ENCODE measurements at regions not wholly inside any gene's neighbourhood (a gene's known extent, or its start where the extent isn't known, plus 50 kb on each side); places are given as distances from the start of the nearest gene placed in this dataset.

DNA sequence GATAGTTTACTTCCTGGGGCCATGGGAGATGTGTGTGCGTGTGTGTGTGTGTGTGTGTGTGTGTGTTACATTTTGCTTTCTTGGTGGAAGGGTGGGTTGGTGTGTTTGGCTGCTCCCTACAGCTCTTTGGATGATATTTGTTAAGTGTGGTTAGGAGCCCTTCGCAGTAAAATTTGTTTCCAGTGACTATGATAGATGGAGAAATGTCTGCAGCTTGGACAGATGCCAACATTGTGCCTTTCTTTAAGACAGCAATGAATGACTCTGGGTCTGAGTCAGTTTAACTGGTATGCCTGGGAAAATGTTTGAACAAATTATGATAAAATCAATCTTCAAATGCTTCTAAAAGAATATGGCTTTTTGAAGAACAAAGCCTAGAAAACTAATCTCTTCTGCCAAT lies 102.7 kb upstream of the TRPC6 start:
- ATAC-seq, result no peak
- no peaks in the 10 kb centered on the region for H3K27me3 ChIP-seq (ENCODE audit: insufficient read depth)
- H3K4me1 ChIP-seq (ENCODE audit: insufficient read depth), result no peaks in the 10 kb centered on the region
- no peak for TF ChIP-seq NANOG (IDR thresholded peaks at IDR 0.05; ENCODE audit: borderline replicate concordance)
- TF ChIP-seq, protein P1, sequence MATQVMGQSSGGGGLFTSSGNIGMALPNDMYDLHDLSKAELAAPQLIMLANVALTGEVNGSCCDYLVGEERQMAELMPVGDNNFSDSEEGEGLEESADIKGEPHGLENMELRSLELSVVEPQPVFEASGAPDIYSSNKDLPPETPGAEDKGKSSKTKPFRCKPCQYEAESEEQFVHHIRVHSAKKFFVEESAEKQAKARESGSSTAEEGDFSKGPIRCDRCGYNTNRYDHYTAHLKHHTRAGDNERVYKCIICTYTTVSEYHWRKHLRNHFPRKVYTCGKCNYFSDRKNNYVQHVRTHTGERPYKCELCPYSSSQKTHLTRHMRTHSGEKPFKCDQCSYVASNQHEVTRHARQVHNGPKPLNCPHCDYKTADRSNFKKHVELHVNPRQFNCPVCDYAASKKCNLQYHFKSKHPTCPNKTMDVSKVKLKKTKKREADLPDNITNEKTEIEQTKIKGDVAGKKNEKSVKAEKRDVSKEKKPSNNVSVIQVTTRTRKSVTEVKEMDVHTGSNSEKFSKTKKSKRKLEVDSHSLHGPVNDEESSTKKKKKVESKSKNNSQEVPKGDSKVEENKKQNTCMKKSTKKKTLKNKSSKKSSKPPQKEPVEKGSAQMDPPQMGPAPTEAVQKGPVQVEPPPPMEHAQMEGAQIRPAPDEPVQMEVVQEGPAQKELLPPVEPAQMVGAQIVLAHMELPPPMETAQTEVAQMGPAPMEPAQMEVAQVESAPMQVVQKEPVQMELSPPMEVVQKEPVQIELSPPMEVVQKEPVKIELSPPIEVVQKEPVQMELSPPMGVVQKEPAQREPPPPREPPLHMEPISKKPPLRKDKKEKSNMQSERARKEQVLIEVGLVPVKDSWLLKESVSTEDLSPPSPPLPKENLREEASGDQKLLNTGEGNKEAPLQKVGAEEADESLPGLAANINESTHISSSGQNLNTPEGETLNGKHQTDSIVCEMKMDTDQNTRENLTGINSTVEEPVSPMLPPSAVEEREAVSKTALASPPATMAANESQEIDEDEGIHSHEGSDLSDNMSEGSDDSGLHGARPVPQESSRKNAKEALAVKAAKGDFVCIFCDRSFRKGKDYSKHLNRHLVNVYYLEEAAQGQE (IDR thresholded peaks at IDR 0.05; ENCODE audit: unreplicated experiment), result no peak
- TF ChIP-seq, protein P2, sequence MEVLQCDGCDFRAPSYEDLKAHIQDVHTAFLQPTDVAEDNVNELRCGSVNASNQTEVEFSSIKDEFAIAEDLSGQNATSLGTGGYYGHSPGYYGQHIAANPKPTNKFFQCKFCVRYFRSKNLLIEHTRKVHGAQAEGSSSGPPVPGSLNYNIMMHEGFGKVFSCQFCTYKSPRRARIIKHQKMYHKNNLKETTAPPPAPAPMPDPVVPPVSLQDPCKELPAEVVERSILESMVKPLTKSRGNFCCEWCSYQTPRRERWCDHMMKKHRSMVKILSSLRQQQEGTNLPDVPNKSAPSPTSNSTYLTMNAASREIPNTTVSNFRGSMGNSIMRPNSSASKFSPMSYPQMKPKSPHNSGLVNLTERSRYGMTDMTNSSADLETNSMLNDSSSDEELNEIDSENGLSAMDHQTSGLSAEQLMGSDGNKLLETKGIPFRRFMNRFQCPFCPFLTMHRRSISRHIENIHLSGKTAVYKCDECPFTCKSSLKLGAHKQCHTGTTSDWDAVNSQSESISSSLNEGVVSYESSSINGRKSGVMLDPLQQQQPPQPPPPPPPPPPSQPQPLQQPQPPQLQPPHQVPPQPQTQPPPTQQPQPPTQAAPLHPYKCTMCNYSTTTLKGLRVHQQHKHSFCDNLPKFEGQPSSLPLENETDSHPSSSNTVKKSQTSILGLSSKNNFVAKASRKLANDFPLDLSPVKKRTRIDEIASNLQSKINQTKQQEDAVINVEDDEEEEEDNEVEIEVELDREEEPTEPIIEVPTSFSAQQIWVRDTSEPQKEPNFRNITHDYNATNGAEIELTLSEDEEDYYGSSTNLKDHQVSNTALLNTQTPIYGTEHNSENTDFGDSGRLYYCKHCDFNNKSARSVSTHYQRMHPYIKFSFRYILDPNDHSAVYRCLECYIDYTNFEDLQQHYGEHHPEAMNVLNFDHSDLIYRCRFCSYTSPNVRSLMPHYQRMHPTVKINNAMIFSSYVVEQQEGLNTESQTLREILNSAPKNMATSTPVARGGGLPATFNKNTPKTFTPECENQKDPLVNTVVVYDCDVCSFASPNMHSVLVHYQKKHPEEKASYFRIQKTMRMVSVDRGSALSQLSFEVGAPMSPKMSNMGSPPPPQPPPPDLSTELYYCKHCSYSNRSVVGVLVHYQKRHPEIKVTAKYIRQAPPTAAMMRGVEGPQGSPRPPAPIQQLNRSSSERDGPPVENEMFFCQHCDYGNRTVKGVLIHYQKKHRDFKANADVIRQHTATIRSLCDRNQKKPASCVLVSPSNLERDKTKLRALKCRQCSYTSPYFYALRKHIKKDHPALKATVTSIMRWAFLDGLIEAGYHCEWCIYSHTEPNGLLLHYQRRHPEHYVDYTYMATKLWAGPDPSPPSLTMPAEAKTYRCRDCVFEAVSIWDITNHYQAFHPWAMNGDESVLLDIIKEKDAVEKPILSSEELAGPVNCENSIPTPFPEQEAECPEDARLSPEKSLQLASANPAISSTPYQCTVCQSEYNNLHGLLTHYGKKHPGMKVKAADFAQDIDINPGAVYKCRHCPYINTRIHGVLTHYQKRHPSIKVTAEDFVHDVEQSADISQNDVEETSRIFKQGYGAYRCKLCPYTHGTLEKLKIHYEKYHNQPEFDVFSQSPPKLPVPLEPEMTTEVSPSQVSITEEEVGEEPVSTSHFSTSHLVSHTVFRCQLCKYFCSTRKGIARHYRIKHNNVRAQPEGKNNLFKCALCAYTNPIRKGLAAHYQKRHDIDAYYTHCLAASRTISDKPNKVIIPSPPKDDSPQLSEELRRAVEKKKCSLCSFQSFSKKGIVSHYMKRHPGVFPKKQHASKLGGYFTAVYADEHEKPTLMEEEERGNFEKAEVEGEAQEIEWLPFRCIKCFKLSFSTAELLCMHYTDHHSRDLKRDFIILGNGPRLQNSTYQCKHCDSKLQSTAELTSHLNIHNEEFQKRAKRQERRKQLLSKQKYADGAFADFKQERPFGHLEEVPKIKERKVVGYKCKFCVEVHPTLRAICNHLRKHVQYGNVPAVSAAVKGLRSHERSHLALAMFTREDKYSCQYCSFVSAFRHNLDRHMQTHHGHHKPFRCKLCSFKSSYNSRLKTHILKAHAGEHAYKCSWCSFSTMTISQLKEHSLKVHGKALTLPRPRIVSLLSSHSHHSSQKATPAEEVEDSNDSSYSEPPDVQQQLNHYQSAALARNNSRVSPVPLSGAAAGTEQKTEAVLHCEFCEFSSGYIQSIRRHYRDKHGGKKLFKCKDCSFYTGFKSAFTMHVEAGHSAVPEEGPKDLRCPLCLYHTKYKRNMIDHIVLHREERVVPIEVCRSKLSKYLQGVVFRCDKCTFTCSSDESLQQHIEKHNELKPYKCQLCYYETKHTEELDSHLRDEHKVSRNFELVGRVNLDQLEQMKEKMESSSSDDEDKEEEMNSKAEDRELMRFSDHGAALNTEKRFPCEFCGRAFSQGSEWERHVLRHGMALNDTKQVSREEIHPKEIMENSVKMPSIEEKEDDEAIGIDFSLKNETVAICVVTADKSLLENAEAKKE (CRISPR knock-in tag; IDR thresholded peaks at IDR 0.05), result no peak
- TF ChIP-seq, protein P3, sequence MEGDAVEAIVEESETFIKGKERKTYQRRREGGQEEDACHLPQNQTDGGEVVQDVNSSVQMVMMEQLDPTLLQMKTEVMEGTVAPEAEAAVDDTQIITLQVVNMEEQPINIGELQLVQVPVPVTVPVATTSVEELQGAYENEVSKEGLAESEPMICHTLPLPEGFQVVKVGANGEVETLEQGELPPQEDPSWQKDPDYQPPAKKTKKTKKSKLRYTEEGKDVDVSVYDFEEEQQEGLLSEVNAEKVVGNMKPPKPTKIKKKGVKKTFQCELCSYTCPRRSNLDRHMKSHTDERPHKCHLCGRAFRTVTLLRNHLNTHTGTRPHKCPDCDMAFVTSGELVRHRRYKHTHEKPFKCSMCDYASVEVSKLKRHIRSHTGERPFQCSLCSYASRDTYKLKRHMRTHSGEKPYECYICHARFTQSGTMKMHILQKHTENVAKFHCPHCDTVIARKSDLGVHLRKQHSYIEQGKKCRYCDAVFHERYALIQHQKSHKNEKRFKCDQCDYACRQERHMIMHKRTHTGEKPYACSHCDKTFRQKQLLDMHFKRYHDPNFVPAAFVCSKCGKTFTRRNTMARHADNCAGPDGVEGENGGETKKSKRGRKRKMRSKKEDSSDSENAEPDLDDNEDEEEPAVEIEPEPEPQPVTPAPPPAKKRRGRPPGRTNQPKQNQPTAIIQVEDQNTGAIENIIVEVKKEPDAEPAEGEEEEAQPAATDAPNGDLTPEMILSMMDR (conservative IDR thresholded peaks at IDR 0.05; ENCODE audit: low read depth in 2 of 2), result no peak
- no peak for TF ChIP-seq ZNF331 (CRISPR knock-in tag; IDR thresholded peaks at IDR 0.05; ENCODE audit: low read depth)
- TF ChIP-seq POLR2AphosphoS5 (IDR thresholded peaks at IDR 0.05; ENCODE audit: low read depth), result no peak
- no peak for TF ChIP-seq STAT1 (IDR thresholded peaks at IDR 0.05; ENCODE audit: unreplicated experiment)
- TF ChIP-seq JUNB (IDR thresholded peaks at IDR 0.05; ENCODE audit: unreplicated experiment), result no peak
- H2AFZ ChIP-seq, result no peak overlapping the region
- no peaks in the 10 kb centered on the region for H3K79me2 ChIP-seq (replicated peaks; ENCODE audit: insufficient read depth)
- no peak overlapping the region for H3K27ac ChIP-seq (ENCODE audit: low read depth)
- DNase-seq (ENCODE audit: low spot score), result no peak
- no peaks in the 10 kb centered on the region for H3K4me1 Mint-ChIP-seq
- H3K27ac Mint-ChIP-seq, result no peak overlapping the region
- H3K27me3 Mint-ChIP-seq (ENCODE audit: insufficient read depth, low read depth, poor library complexity), result no peaks in the 10 kb centered on the region
- no peak overlapping the region for H3K4me2 ChIP-seq
- no peaks in the 10 kb centered on the region for H3F3A ChIP-seq (replicated peaks; ENCODE audit: low read depth)
- H3K36me3 Mint-ChIP-seq (ENCODE audit: low read depth), result peaks cover 9% of the 10 kb centered on the region
- no peak overlapping the region for H3K4me3 ChIP-seq
- H3K36me3 ChIP-seq (ENCODE audit: insufficient read depth), result no peaks in the 10 kb centered on the region; the same call in 1 of the 2 replicates
- H3K9me3 Mint-ChIP-seq, result peaks cover 28% of the 10 kb centered on the region
- no peaks in the 10 kb centered on the region for H4K20me1 ChIP-seq (replicated peaks; ENCODE audit: insufficient read depth)
- H3K9me2 ChIP-seq (ENCODE audit: insufficient read depth), result peaks cover 16% of the 10 kb centered on the region; the same call in 1 of the 2 replicates
- H3K4me3 Mint-ChIP-seq, result no peak overlapping the region
